ENCODE measurements at regions not wholly inside any gene's neighbourhood (a gene's known extent, or its start where the extent isn't known, plus 50 kb on each side); places are given as distances from the start of the nearest gene placed in this dataset.

GRCh38 chr22:48678171-48679135 is 1149.2 kb downstream of the BRD1 start:
- ATAC-seq (no peak), DNase-seq (ENCODE audit: low read depth, low spot score) (no peak)
- CTCF ChIA-PET: no interaction called here
- Histone ChIP-seq H3K4me3 (replicated peaks in 1 of 2; ENCODE audit: low read depth in 1 of 2, low read length in 2 of 2) (no peak overlapping the region), H3K4me1 (ENCODE audit: control insufficient read depth in 1 of 2, insufficient read depth in 2 of 2, low read length in 2 of 2) (no peaks in the 10 kb centered on the region), H2AFZ (ENCODE audit: low read depth, low read length, poor library complexity, severe bottlenecking) (no peak overlapping the region), H3K36me3 (ENCODE audit: control insufficient read depth in 1 of 2, insufficient read depth in 2 of 2, low read length in 2 of 2) (no peaks in the 10 kb centered on the region), H3K27ac (ENCODE audit: low read depth, low read length) (no peak overlapping the region), H3K79me2 (ENCODE audit: insufficient read depth, low read length) (no peaks in the 10 kb centered on the region), H4K20me1 (ENCODE audit: insufficient read depth) (no peaks in the 10 kb centered on the region), H3K9ac (ENCODE audit: low read length) (no peak overlapping the region), H3K4me2 (ENCODE audit: low read length) (no peak overlapping the region), H3K9me2 (ENCODE audit: insufficient read depth) (no peaks in the 10 kb centered on the region), H3K27me3 (ENCODE audit: insufficient read depth, low read length) (no peaks in the 10 kb centered on the region), H3K9me3 (ENCODE audit: control insufficient read depth in 1 of 2, insufficient read depth in 1 of 2, low read depth in 1 of 2, low read length in 2 of 2) (no peaks in the 10 kb centered on the region)
- TF ChIP-seq FOSL1 (IDR thresholded peaks at IDR 0.05; ENCODE audit: low read depth) (no peak), TCF7L2 (IDR thresholded peaks at IDR 0.05; ENCODE audit: borderline replicate concordance, extremely low read depth, insufficient read depth, insufficient read length) (no peak), ZFX (IDR thresholded peaks at IDR 0.05) (no peak), ZBTB33 (IDR thresholded peaks at IDR 0.05; ENCODE audit: extremely low read depth, insufficient replicate concordance, low read length) (no peak), CTCF (IDR thresholded peaks at IDR 0.05 in 2 of 3, conservative IDR thresholded peaks at IDR 0.05 in 1 of 3; ENCODE audit: borderline replicate concordance in 1 of 3, insufficient read depth in 1 of 3, low read depth in 2 of 3, low read length in 2 of 3) (no peak), ELF1 (IDR thresholded peaks at IDR 0.05; ENCODE audit: borderline replicate concordance, low read depth) (no peak), JUND (IDR thresholded peaks at IDR 0.05) (no peak), CEBPB (IDR thresholded peaks at IDR 0.05; ENCODE audit: low read depth) (no peak), MAX (IDR thresholded peaks at IDR 0.05) (no peak), EZH2 (IDR thresholded peaks at IDR 0.05) (no peak)
- TF ChIP-seq, protein P1, sequence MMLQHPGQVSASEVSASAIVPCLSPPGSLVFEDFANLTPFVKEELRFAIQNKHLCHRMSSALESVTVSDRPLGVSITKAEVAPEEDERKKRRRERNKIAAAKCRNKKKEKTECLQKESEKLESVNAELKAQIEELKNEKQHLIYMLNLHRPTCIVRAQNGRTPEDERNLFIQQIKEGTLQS (IDR thresholded peaks at IDR 0.05): no peak
- TF ChIP-seq, protein P2, sequence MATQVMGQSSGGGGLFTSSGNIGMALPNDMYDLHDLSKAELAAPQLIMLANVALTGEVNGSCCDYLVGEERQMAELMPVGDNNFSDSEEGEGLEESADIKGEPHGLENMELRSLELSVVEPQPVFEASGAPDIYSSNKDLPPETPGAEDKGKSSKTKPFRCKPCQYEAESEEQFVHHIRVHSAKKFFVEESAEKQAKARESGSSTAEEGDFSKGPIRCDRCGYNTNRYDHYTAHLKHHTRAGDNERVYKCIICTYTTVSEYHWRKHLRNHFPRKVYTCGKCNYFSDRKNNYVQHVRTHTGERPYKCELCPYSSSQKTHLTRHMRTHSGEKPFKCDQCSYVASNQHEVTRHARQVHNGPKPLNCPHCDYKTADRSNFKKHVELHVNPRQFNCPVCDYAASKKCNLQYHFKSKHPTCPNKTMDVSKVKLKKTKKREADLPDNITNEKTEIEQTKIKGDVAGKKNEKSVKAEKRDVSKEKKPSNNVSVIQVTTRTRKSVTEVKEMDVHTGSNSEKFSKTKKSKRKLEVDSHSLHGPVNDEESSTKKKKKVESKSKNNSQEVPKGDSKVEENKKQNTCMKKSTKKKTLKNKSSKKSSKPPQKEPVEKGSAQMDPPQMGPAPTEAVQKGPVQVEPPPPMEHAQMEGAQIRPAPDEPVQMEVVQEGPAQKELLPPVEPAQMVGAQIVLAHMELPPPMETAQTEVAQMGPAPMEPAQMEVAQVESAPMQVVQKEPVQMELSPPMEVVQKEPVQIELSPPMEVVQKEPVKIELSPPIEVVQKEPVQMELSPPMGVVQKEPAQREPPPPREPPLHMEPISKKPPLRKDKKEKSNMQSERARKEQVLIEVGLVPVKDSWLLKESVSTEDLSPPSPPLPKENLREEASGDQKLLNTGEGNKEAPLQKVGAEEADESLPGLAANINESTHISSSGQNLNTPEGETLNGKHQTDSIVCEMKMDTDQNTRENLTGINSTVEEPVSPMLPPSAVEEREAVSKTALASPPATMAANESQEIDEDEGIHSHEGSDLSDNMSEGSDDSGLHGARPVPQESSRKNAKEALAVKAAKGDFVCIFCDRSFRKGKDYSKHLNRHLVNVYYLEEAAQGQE (IDR thresholded peaks at IDR 0.05; ENCODE audit: low read depth): no peak
- intact Hi-C loops (cut with micrococcal nuclease): no loop called here
- POLR2A ChIA-PET: interaction anchor here (0.6 kb wide), 1 partner anchor 13 kb away, joined by 3 read pairs; no protein-coding TSS in a partner anchor
- RAD21 ChIA-PET (ENCODE audit: low non-redundant PET in 1 of 2, low total read pairs in 2 of 2, uncharacterized antibody in 2 of 2, unreplicated experiment in 2 of 2): interaction anchor here in 1 of 2 experiments (0.6 kb wide), 1 partner anchor 352 kb away, joined by 4 read pairs; no protein-coding TSS in a partner anchor
- BruUV-seq (replicated peaks): no TSS peak
